ENCODE measurements at regions not wholly inside any gene's neighbourhood (a gene's known extent, or its start where the extent isn't known, plus 50 kb on each side); places are given as distances from the start of the nearest gene placed in this dataset.
A peak's percentile ranks its signal among the peaks of the same experiment; 100 is the strongest.

GRCh38 chr4:55175779-55176231, 50.4 kb upstream of the KDR start:
- Histone ChIP-seq H2AFZ (peak overlapping the region; percentile 79), H3K9me3 (ENCODE audit: insufficient read depth, low read depth) (no peaks in the 10 kb centered on the region), H3F3A (ENCODE audit: insufficient read depth, low read depth) (peaks cover 9% of the 10 kb centered on the region; the same call in 1 of the 2 replicates), H3K4me1 (replicated peaks; ENCODE audit: insufficient read depth) (peaks cover 16% of the 10 kb centered on the region), H3K36me3 (ENCODE audit: low read depth) (no peaks in the 10 kb centered on the region), H3K27ac (peak overlapping the region; percentile 81), H4K20me1 (ENCODE audit: insufficient read depth) (no peaks in the 10 kb centered on the region), H3K4me3 (peak overlapping the region; percentile 37; the same call in 1 of the 2 replicates), H3K79me2 (ENCODE audit: low read depth) (no peaks in the 10 kb centered on the region), H3K4me2 (peak overlapping the region; percentile 70), H3K27me3 (ENCODE audit: insufficient read depth, low read depth) (no peaks in the 10 kb centered on the region), H3K9me2 (ENCODE audit: insufficient read depth) (no peaks in the 10 kb centered on the region)
- intact Hi-C loops (cut with micrococcal nuclease; ENCODE audit: unreplicated experiment) = loop anchor here (5.0 kb wide), 1 partner anchor 164 kb away; no protein-coding TSS in a partner anchor
- no TSS peak for BruUV-seq (replicated peaks)
- ChIA-PET POLR2A (ENCODE audit: unreplicated experiment) (interaction anchor here (0.6 to 0.8 kb wide), 2 partner anchors 133 to 1132 kb away, joined by 9 to 24 read pairs; no protein-coding TSS in a partner anchor), CTCF (no interaction called here)
- TF ChIP-seq CTCF (conservative IDR thresholded peaks at IDR 0.05) = no peak
- no peak for TF ChIP-seq EZH2 (IDR thresholded peaks at IDR 0.05; ENCODE audit: low read depth)
- DNase-seq = peak; percentile 29 to 77

GRCh38 chr4:55176497-55176896, 51.1 kb upstream of the KDR start:
- no peak for TF ChIP-seq CTCF (conservative IDR thresholded peaks at IDR 0.05)
- intact Hi-C loops (cut with micrococcal nuclease; ENCODE audit: unreplicated experiment) = loop anchor here (5.0 kb wide), 1 partner anchor 164 kb away; no protein-coding TSS in a partner anchor
- no peak for DNase-seq
- Histone ChIP-seq H4K20me1 (ENCODE audit: insufficient read depth) (no peaks in the 10 kb centered on the region), H2AFZ (peak overlapping the region; percentile 79), H3K79me2 (ENCODE audit: low read depth) (no peaks in the 10 kb centered on the region), H3K4me2 (peak overlapping the region; percentile 70), H3K9me2 (ENCODE audit: insufficient read depth) (no peaks in the 10 kb centered on the region), H3K4me3 (peak overlapping the region; percentile 37; the same call in 1 of the 2 replicates), H3K4me1 (replicated peaks; ENCODE audit: insufficient read depth) (peaks cover 16% of the 10 kb centered on the region), H3K27me3 (ENCODE audit: insufficient read depth, low read depth) (no peaks in the 10 kb centered on the region), H3F3A (ENCODE audit: insufficient read depth, low read depth) (peaks cover 9% of the 10 kb centered on the region; the same call in 1 of the 2 replicates), H3K9me3 (ENCODE audit: insufficient read depth, low read depth) (no peaks in the 10 kb centered on the region), H3K27ac (peak overlapping the region; percentile 81), H3K36me3 (ENCODE audit: low read depth) (no peaks in the 10 kb centered on the region)
- POLR2A ChIA-PET (ENCODE audit: unreplicated experiment) = interaction anchor here (0.6 to 0.8 kb wide), 2 partner anchors 132 to 1131 kb away, joined by 9 to 24 read pairs; no protein-coding TSS in a partner anchor
- CTCF ChIA-PET = no interaction called here
- TSS peak; percentile 37 for BruUV-seq (replicated peaks)

GRCh38 chr4:55177461-55177860, 52.1 kb upstream of the KDR start:
- intact Hi-C loops (cut with micrococcal nuclease; ENCODE audit: unreplicated experiment) = loop anchor here (5.0 kb wide), 1 partner anchor 165 kb away; no protein-coding TSS in a partner anchor
- Histone ChIP-seq H4K20me1 (ENCODE audit: insufficient read depth) (no peaks in the 10 kb centered on the region), H3K4me2 (no peak overlapping the region), H3K36me3 (ENCODE audit: low read depth) (no peaks in the 10 kb centered on the region), H3K4me1 (replicated peaks; ENCODE audit: insufficient read depth) (peaks cover 16% of the 10 kb centered on the region), H3F3A (ENCODE audit: insufficient read depth, low read depth) (peaks cover 9% of the 10 kb centered on the region; the same call in 1 of the 2 replicates), H3K9me2 (ENCODE audit: insufficient read depth) (no peaks in the 10 kb centered on the region), H3K27me3 (ENCODE audit: insufficient read depth, low read depth) (no peaks in the 10 kb centered on the region), H3K79me2 (ENCODE audit: low read depth) (no peaks in the 10 kb centered on the region), H2AFZ (no peak overlapping the region), H3K27ac (no peak overlapping the region), H3K4me3 (no peak overlapping the region), H3K9me3 (ENCODE audit: insufficient read depth, low read depth) (no peaks in the 10 kb centered on the region)
- TF ChIP-seq EZH2 (IDR thresholded peaks at IDR 0.05; ENCODE audit: low read depth) (no peak), CTCF (conservative IDR thresholded peaks at IDR 0.05) (no peak)
- BruUV-seq (replicated peaks) = no TSS peak
- POLR2A ChIA-PET (ENCODE audit: unreplicated experiment) = interaction anchor here (0.5 kb wide), 1 partner anchor 121 kb away, joined by 7 read pairs; no protein-coding TSS in a partner anchor
- DNase-seq = no peak
- CTCF ChIA-PET = no interaction called here
